Transverse colon (tissue), 4 donors: ENCODE measurements at regions not wholly inside any gene's neighbourhood (a gene's known extent, or its start where the extent isn't known, plus 50 kb on each side); places are given as distances from the start of the nearest gene placed in this dataset.

Source experiments
- CTCF ChIP-seq, 5 experiments: fragments of 200-600 bp in 3 of 5; fragments of 450-650 bp in 2 of 5; sonication (generic) in 3 of 5; IDR thresholded peaks; 1 replicate in 2 of 5; 2 replicates in 3 of 5; pipeline ENCODE4 v1.5.1; 2016 to 2017; ENCODE audit warnings: antibody characterized with exemption in 5 of 5, inconsistent platforms in 3 of 5, mild to moderate bottlenecking in 2 of 5, moderate library complexity in 1 of 5
- EP300 ChIP-seq: sonication (generic); formaldehyde crosslinking; IDR thresholded peaks from one replicate; pipeline ENCODE4 v1.6.1; 2017; ENCODE audit warnings: antibody characterized with exemption, low read depth
- POLR2A ChIP-seq: fragments of 450-650 bp; IDR thresholded peaks from one replicate; pipeline ENCODE4 v1.6.1; 2016; ENCODE audit warnings: antibody characterized with exemption, mild to moderate bottlenecking, moderate library complexity
- POLR2AphosphoS5 ChIP-seq, 3 donors: sonication (generic); formaldehyde crosslinking; IDR thresholded peaks; one replicate each; pipeline ENCODE4 v1.6.1; 2016; ENCODE audit warnings: antibody characterized with exemption in 3 of 3

- TF ChIP-seq POLR2A (no peak), CTCF (IDR thresholded peaks at IDR 0.05) (no peak), POLR2AphosphoS5 (IDR thresholded peaks at IDR 0.05) (no peak), EP300 (no peak)
Observed at GRCh38 chrX:52271206-52271605, 86.5 kb downstream of the MAGED4 start.
